ENCODE measurements at regions not wholly inside any gene's neighbourhood (a gene's known extent, or its start where the extent isn't known, plus 50 kb on each side); places are given as distances from the start of the nearest gene placed in this dataset.

DNA sequence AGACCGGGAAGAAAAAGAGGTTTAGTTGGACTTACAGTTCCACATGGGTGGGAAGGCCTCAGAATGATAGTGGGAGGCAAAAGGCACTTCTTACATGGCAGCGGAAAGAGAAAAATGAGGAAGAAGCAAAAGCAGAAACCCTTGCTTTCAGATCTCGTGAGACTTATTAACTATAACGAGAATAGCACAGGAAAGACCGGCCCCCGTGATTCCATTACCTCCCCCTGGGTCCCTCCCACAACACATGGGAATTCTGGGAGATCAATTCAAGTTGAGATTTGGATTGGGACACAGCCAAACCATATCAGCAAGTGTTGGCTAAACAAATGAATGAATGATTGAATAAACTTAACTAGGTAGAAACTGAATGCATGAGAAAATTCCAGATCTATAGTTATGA lies 85.3 kb upstream of the PARP11 start:
- no peak for TF ChIP-seq EZH2 (IDR thresholded peaks at IDR 0.05; ENCODE audit: borderline replicate concordance, low read length)
- TF ChIP-seq, protein P1, sequence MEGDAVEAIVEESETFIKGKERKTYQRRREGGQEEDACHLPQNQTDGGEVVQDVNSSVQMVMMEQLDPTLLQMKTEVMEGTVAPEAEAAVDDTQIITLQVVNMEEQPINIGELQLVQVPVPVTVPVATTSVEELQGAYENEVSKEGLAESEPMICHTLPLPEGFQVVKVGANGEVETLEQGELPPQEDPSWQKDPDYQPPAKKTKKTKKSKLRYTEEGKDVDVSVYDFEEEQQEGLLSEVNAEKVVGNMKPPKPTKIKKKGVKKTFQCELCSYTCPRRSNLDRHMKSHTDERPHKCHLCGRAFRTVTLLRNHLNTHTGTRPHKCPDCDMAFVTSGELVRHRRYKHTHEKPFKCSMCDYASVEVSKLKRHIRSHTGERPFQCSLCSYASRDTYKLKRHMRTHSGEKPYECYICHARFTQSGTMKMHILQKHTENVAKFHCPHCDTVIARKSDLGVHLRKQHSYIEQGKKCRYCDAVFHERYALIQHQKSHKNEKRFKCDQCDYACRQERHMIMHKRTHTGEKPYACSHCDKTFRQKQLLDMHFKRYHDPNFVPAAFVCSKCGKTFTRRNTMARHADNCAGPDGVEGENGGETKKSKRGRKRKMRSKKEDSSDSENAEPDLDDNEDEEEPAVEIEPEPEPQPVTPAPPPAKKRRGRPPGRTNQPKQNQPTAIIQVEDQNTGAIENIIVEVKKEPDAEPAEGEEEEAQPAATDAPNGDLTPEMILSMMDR (conservative IDR thresholded peaks at IDR 0.05 in 1 of 2, IDR thresholded peaks at IDR 0.05 in 1 of 2; ENCODE audit: extremely low read depth in 1 of 2, insufficient read depth in 1 of 2, low read depth in 1 of 2, low read length in 2 of 2) = no peak
